ENCODE measurements at regions not wholly inside any gene's neighbourhood (a gene's known extent, or its start where the extent isn't known, plus 50 kb on each side); places are given as distances from the start of the nearest gene placed in this dataset.

DNA sequence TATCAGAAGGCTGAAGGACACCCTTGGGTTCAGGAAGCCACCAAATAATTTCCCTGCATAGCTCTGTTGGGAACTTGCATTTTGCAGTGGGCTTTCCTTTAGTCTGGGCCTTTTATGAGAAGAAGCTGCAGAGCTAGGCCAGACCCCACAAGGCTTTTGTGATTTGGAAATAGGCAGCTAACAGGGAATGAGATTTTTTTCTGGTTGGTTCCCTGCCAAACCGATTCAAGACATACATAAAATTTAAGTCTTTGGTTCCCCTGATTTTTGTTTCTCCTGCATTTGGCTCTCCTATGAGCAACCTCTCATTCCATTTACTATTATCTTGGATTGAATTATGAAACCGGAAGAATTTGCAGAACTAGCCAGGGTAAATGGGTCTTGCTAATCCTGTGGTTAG is 81.5 kb upstream of the PTCH1 start:
- H3K4me2 ChIP-seq (ENCODE audit: low read depth, low read length): no peak overlapping the region
- no peaks in the 10 kb centered on the region for H3K79me2 ChIP-seq (ENCODE audit: low read length)
- DNase-seq: no peak
- H3K36me3 ChIP-seq (replicated peaks; ENCODE audit: insufficient read depth, low read length): no peaks in the 10 kb centered on the region
- H3K9ac ChIP-seq (ENCODE audit: low read length): no peak overlapping the region
- TF ChIP-seq, protein P1, sequence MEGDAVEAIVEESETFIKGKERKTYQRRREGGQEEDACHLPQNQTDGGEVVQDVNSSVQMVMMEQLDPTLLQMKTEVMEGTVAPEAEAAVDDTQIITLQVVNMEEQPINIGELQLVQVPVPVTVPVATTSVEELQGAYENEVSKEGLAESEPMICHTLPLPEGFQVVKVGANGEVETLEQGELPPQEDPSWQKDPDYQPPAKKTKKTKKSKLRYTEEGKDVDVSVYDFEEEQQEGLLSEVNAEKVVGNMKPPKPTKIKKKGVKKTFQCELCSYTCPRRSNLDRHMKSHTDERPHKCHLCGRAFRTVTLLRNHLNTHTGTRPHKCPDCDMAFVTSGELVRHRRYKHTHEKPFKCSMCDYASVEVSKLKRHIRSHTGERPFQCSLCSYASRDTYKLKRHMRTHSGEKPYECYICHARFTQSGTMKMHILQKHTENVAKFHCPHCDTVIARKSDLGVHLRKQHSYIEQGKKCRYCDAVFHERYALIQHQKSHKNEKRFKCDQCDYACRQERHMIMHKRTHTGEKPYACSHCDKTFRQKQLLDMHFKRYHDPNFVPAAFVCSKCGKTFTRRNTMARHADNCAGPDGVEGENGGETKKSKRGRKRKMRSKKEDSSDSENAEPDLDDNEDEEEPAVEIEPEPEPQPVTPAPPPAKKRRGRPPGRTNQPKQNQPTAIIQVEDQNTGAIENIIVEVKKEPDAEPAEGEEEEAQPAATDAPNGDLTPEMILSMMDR (IDR thresholded peaks at IDR 0.05; ENCODE audit: low read length): no peak
- TF ChIP-seq EZH2 (optimal IDR thresholded peaks at IDR 0.05; ENCODE audit: low read depth, low read length) (no peak), EZH2phosphoT487 (IDR thresholded peaks at IDR 0.05; ENCODE audit: low read length) (no peak)
- H3K9me2 ChIP-seq (replicated peaks; ENCODE audit: insufficient read depth, low read length): no peaks in the 10 kb centered on the region
- H3F3A ChIP-seq (ENCODE audit: insufficient read depth, low read length): no peaks in the 10 kb centered on the region
- H2AFZ ChIP-seq (ENCODE audit: low read length): no peak overlapping the region
- H3K4me3 ChIP-seq (ENCODE audit: low read length): no peak overlapping the region
- no peaks in the 10 kb centered on the region for H4K20me1 ChIP-seq (ENCODE audit: insufficient read depth, low read length)
- H3K27ac ChIP-seq (ENCODE audit: low read length): no peak overlapping the region
- no peaks in the 10 kb centered on the region for H3K4me1 ChIP-seq (ENCODE audit: low read length)
- H3K9me3 ChIP-seq (replicated peaks; ENCODE audit: insufficient read depth, low read length): no peaks in the 10 kb centered on the region
- no peaks in the 10 kb centered on the region for H3K27me3 ChIP-seq (replicated peaks; ENCODE audit: insufficient read depth, low read length)

DNA sequence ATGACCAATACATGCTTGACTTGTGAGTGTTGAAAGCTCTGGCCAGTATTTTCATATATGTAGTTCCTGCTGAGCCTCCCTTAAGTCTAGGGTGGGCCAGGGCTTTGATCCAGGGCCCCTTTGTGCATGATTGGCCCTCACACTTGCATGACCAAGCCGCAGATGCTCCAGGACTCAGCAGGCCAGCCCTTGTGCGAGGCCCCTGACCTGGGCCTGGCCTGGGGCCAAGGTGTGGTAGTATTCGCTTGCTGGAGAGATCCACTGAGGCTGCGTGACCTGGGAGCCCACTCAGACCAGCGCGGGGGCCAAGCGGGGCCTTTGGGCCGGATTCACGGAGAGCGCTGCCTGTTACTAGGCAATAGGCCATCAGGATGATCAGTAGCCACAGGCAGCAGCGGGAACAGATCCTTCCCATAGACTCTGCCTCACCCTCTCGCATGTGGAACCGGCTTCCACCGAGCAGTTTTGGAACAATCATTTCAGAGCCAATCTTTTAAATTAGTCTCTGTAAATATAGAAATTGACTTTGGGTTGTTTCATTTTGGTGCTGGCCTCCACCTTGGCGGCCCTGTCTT is 79.0 kb upstream of the PTCH1 start:
- H3K27me3 ChIP-seq (replicated peaks; ENCODE audit: insufficient read depth, low read length): no peaks in the 10 kb centered on the region
- H3K36me3 ChIP-seq (replicated peaks; ENCODE audit: insufficient read depth, low read length): no peaks in the 10 kb centered on the region
- no peaks in the 10 kb centered on the region for H3K4me1 ChIP-seq (ENCODE audit: low read length)
- no peak overlapping the region for H3K27ac ChIP-seq (ENCODE audit: low read length)
- H2AFZ ChIP-seq (ENCODE audit: low read length): no peak overlapping the region
- no peaks in the 10 kb centered on the region for H3K9me3 ChIP-seq (replicated peaks; ENCODE audit: insufficient read depth, low read length)
- TF ChIP-seq EZH2 (optimal IDR thresholded peaks at IDR 0.05; ENCODE audit: low read depth, low read length) (no peak), EZH2phosphoT487 (IDR thresholded peaks at IDR 0.05; ENCODE audit: low read length) (no peak)
- TF ChIP-seq, protein P1 (IDR thresholded peaks at IDR 0.05; ENCODE audit: low read length): no peak
- no peak overlapping the region for H3K4me3 ChIP-seq (ENCODE audit: low read length)
- H3K4me2 ChIP-seq (ENCODE audit: low read depth, low read length): no peak overlapping the region
- no peaks in the 10 kb centered on the region for H3K79me2 ChIP-seq (ENCODE audit: low read length)
- no peaks in the 10 kb centered on the region for H3K9me2 ChIP-seq (replicated peaks; ENCODE audit: insufficient read depth, low read length)
- no peaks in the 10 kb centered on the region for H4K20me1 ChIP-seq (ENCODE audit: insufficient read depth, low read length)
- no peak for DNase-seq
- H3K9ac ChIP-seq (ENCODE audit: low read length): no peak overlapping the region
- H3F3A ChIP-seq (ENCODE audit: insufficient read depth, low read length): no peaks in the 10 kb centered on the region

DNA sequence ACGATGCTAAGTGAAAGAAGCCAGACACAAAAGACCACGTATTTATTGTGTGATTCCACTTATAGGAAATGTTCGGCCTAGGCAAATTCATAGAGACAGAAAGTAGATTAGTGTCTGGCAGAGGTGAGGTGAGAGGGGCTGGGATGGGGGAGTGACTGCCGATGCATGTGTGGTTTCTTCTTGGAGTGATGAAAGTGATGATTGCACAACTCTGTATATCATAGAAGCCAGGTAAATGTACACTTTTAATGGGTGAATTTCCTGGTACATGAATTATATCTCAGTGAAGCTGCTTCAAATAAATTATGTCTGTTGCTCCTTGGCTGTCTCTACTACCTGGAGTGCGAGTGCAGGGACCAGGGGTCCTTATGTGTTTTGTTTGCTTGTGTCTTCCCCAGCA is 76.2 kb upstream of the PTCH1 start:
- Histone ChIP-seq H3K27ac (ENCODE audit: low read length) (no peak overlapping the region), H3K9ac (ENCODE audit: low read length) (no peak overlapping the region), H3K4me3 (ENCODE audit: low read length) (no peak overlapping the region), H2AFZ (ENCODE audit: low read length) (no peak overlapping the region), H3K4me2 (ENCODE audit: low read depth, low read length) (no peak overlapping the region), H3K9me3 (replicated peaks; ENCODE audit: insufficient read depth, low read length) (no peaks in the 10 kb centered on the region), H3K27me3 (replicated peaks; ENCODE audit: insufficient read depth, low read length) (no peaks in the 10 kb centered on the region), H3K79me2 (ENCODE audit: low read length) (no peaks in the 10 kb centered on the region), H3K36me3 (replicated peaks; ENCODE audit: insufficient read depth, low read length) (no peaks in the 10 kb centered on the region), H3F3A (ENCODE audit: insufficient read depth, low read length) (no peaks in the 10 kb centered on the region), H3K9me2 (replicated peaks; ENCODE audit: insufficient read depth, low read length) (no peaks in the 10 kb centered on the region), H3K4me1 (ENCODE audit: low read length) (no peaks in the 10 kb centered on the region), H4K20me1 (ENCODE audit: insufficient read depth, low read length) (no peaks in the 10 kb centered on the region)
- TF ChIP-seq EZH2phosphoT487 (IDR thresholded peaks at IDR 0.05; ENCODE audit: low read length) (no peak), EZH2 (optimal IDR thresholded peaks at IDR 0.05; ENCODE audit: low read depth, low read length) (no peak)
- TF ChIP-seq, protein P1 (IDR thresholded peaks at IDR 0.05; ENCODE audit: low read length): no peak
- no peak for DNase-seq

Data from MM.1S (cell line).